Kidney (tissue), 13 donors: ENCODE measurements at regions not wholly inside any gene's neighbourhood (a gene's known extent, or its start where the extent isn't known, plus 50 kb on each side); places are given as distances from the start of the nearest gene placed in this dataset.

ENCODE experiments used
- DNase-seq, 5 donors: peaks; one replicate each; pipeline ENCODE4 v3.0.0-alpha.2; 2013 to 2020
- FAIRE-seq: peaks from 2 replicates; lab custom pipeline; 2012; peaks lifted over from hg19 to GRCh38; lab: Jason Lieb, UNC
- H3K27ac ChIP-seq, 2 donors: one replicate each; pipeline ENCODE4 v1.7.0; 2013; ENCODE audit warnings: low read depth in 2 of 2, low read length in 2 of 2, inconsistent platforms in 1 of 2
- H3K27me3 ChIP-seq: one replicate; pipeline ENCODE4 v1.7.1; 2013; ENCODE audit warnings: low read length, inconsistent platforms; ENCODE audit not compliant: control insufficient read depth, insufficient read depth
- H3K36me3 ChIP-seq, 3 donors: one replicate each; pipeline versions ENCODE4 v1.7.0 to v1.7.1; 2013; ENCODE audit warnings: low read length in 3 of 3, control low read depth in 1 of 3, inconsistent platforms in 1 of 3; ENCODE audit not compliant: insufficient read depth in 3 of 3, control insufficient read depth in 2 of 3
- H3K4me1 ChIP-seq, 3 donors: one replicate each; pipeline versions ENCODE4 v1.7.0 to v1.7.1; 2013; ENCODE audit warnings: low read length in 3 of 3, inconsistent platforms in 1 of 3, low read depth in 1 of 3; ENCODE audit not compliant: control insufficient read depth in 2 of 3, insufficient read depth in 2 of 3
- H3K4me3 ChIP-seq, 3 donors: one replicate each; pipeline versions ENCODE4 v1.7.0 to v1.8.1; 2013; ENCODE audit warnings: low read length in 3 of 3, control low read depth in 1 of 3, inconsistent platforms in 1 of 3
- H3K9ac ChIP-seq, 3 donors: one replicate each; pipeline versions ENCODE4 v1.7.0 to v1.7.1; 2013; ENCODE audit warnings: low read length in 3 of 3, control low read depth in 1 of 3, inconsistent platforms in 1 of 3
- H3K9me3 ChIP-seq, 3 donors: one replicate each; pipeline versions ENCODE4 v1.7.0 to v1.7.1; 2013; ENCODE audit warnings: low read length in 3 of 3, control low read depth in 1 of 3, inconsistent platforms in 1 of 3; ENCODE audit not compliant: control insufficient read depth in 2 of 3, insufficient read depth in 1 of 3
- intact Hi-C: fragments of 100-400 bp; cut with DNase I; formaldehyde crosslinking; loops from one replicate; pipeline ENCODE4 v1.11.1; 2022
- TF ChIP-seq, protein P1 (sequence below): IDR thresholded peaks from 3 replicates; pipeline ENCODE4 v1.5.1; 2012; ENCODE audit warnings: mild to moderate bottlenecking, moderate library complexity, borderline replicate concordance; ENCODE audit not compliant: insufficient read depth; ENCODE audit errors: extremely low read depth
- donor health status: control.
- donor health status: control.
- donor health status: control.
- donor health status: control.
- donor health status: control.
- donor health status: DM: yes; HTN: yes; CAD: no.
- donor health status: Normal renal cell carcinoma (clear cell type).

DNA sequence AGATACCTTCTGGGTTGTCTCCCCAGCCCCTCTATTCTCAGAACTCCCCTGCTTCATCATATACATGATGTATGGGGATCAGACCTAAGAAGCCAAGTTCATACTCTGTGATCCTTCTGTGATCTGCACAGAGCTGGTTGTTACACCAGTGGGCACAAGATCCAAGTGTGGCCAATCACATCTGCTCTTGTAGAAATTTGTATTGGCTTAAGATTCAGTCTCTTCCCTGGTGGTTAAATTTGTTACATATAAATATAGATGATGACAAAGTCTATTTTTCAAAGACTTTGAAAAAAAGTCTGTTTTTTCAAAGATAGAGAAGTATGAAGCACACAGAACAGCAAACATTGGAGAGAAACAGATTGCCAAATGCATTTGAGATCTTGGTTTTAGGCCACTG is 135.8 kb upstream of the FGGY start:
- Histone ChIP-seq H3K27ac (no peak overlapping the region), H3K4me1 (peaks cover 0 to 5% (median 0%) of the 10 kb centered on the region in 3 donors), H3K27me3 (no peaks in the 10 kb centered on the region), H3K9me3 (peaks cover 2 to 6% (median 5%) of the 10 kb centered on the region in 3 donors), H3K4me3 (no peak overlapping the region), H3K9ac (no peak overlapping the region), H3K36me3 (no peaks in the 10 kb centered on the region)
- intact Hi-C loops: no loop called here
- TF ChIP-seq, protein P1, sequence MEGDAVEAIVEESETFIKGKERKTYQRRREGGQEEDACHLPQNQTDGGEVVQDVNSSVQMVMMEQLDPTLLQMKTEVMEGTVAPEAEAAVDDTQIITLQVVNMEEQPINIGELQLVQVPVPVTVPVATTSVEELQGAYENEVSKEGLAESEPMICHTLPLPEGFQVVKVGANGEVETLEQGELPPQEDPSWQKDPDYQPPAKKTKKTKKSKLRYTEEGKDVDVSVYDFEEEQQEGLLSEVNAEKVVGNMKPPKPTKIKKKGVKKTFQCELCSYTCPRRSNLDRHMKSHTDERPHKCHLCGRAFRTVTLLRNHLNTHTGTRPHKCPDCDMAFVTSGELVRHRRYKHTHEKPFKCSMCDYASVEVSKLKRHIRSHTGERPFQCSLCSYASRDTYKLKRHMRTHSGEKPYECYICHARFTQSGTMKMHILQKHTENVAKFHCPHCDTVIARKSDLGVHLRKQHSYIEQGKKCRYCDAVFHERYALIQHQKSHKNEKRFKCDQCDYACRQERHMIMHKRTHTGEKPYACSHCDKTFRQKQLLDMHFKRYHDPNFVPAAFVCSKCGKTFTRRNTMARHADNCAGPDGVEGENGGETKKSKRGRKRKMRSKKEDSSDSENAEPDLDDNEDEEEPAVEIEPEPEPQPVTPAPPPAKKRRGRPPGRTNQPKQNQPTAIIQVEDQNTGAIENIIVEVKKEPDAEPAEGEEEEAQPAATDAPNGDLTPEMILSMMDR: no peak
- FAIRE-seq: no peak
- no peak for DNase-seq

DNA sequence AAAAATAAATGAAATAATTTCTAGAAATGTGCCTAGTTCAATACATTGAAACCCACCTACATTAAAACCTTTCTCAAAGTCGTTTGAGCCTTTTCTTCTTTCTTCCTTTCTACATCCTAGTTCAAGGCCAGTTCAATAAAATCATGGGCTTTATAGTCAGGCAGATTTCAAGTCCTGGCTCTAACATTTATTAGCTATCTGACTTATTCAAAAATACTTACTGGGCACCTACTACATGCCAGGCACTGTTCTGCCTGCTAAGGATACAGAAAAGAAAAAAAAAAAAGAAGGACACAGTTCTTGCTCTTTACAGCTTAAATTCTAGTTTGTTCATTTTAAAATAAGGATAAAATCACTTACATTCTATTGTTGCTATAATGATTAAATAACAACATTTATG is 134.2 kb upstream of the FGGY start:
- H3K27ac ChIP-seq: no peak overlapping the region
- no peak overlapping the region for H3K4me3 ChIP-seq
- H3K9ac ChIP-seq: no peak overlapping the region
- H3K9me3 ChIP-seq: peaks cover 2 to 6% (median 5%) of the 10 kb centered on the region in 3 donors
- no peaks in the 10 kb centered on the region for H3K36me3 ChIP-seq
- intact Hi-C loops: no loop called here
- DNase-seq: no peak
- H3K27me3 ChIP-seq: no peaks in the 10 kb centered on the region
- FAIRE-seq: no peak
- H3K4me1 ChIP-seq: no peaks in the 10 kb centered on the region
- TF ChIP-seq, protein P1: no peak

DNA sequence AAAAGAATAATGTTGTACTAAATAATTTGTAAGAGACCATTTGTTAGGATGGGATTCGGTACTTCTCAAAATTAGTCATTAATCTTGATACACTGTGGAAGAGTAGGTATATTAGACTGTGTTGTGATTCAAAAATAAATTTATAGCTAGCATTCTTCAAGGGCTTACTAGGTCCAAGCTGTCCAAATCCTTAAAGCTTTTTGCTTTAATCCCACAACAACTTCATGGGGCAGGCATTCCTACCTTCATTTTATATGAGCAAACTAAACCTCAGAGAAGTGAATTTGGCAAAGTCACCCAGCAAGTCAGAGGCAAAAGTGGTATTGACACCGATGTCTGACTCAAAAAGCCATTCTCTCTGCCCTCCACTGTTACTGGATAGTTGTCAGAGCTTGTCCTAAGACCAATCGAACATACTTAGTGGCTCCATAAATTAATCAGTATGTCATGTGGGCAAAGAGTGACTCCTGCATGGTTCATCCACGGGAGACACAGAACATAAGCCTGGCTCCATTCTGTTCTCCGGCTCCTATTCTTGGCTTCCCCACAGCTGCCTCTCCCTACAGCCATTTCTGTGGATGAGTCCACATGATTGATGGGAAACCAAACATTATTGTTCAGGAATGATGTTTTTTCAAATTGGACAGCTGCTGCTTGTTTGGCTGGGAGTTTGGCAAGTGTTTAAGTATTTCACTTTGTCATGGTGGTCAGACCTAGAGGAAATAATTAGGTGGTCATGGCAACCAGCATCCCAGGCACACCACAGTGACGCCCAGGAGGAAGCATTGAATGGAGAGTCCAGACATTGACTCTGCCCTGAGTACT is 133.4 kb upstream of the FGGY start:
- no peak overlapping the region for H3K9ac ChIP-seq
- no peak overlapping the region for H3K4me3 ChIP-seq
- no peak overlapping the region for H3K27ac ChIP-seq
- no peaks in the 10 kb centered on the region for H3K36me3 ChIP-seq
- H3K27me3 ChIP-seq: no peaks in the 10 kb centered on the region
- DNase-seq (no peak), FAIRE-seq (no peak)
- TF ChIP-seq, protein P1: no peak
- intact Hi-C loops: no loop called here
- H3K4me1 ChIP-seq: no peaks in the 10 kb centered on the region
- peaks cover 0 to 9% (median 3%) of the 10 kb centered on the region in 3 donors for H3K9me3 ChIP-seq
